OCI-LY3 (cell line): ENCODE measurements at regions not wholly inside any gene's neighbourhood (a gene's known extent, or its start where the extent isn't known, plus 50 kb on each side); places are given as distances from the start of the nearest gene placed in this dataset.

Experiments
- EZH2phosphoT487 ChIP-seq: fragments of 200-600 bp; shearing (Covaris generic); IDR thresholded peaks from 2 replicates; pipeline ENCODE4 v1.6.1; 2018; ENCODE audit warnings: antibody characterized with exemption, mixed run types, low read depth
- TF ChIP-seq, protein P1 (sequence below): fragments of 200-600, 300-600 bp; sonication (generic); IDR thresholded peaks from 2 replicates; pipeline ENCODE4 v1.5.1; 2014; ENCODE audit warnings: antibody characterized with exemption, low read length, low read depth

DNA sequence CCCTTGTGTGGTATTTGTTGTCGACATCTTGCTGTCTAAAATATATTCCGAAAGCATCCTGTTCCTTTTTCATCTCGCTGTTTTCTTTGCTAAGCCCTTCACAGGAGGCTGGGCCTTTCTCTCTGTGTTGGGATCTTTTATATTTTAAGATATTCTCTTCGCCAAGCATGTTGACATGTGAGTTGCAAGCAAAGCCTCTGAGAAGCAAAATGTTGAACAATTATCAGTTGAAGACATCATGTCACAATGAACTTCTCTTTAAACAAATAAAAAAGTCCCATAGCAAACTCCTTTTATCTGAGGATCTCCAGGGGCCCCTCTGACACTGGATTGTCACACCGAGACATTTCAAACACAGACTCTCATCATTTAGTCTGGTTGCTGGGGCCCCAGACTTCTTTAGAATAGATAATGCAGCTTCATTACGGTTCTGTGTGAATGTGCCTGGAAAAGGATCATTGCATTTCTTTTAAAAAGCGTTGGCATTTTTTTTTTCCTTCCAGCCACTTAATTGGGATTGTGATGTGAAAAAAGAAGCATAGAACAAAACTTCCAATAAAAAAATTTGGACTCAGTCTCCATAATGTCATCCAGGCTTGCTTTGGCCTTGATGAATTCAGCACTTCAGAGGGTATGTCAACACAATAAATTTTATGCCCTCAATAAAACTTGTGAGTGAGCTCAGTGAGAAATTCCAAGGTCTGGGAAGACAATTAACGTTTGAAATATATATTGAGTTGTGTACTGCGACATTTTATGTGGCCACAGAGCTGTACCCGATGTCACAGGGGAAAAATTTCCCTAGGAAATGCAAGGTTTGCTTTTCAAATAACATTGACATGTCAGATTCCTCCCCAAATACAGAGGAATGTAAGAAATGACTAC is 496.8 kb downstream of the XYLT1 start:
- TF ChIP-seq, protein P1, sequence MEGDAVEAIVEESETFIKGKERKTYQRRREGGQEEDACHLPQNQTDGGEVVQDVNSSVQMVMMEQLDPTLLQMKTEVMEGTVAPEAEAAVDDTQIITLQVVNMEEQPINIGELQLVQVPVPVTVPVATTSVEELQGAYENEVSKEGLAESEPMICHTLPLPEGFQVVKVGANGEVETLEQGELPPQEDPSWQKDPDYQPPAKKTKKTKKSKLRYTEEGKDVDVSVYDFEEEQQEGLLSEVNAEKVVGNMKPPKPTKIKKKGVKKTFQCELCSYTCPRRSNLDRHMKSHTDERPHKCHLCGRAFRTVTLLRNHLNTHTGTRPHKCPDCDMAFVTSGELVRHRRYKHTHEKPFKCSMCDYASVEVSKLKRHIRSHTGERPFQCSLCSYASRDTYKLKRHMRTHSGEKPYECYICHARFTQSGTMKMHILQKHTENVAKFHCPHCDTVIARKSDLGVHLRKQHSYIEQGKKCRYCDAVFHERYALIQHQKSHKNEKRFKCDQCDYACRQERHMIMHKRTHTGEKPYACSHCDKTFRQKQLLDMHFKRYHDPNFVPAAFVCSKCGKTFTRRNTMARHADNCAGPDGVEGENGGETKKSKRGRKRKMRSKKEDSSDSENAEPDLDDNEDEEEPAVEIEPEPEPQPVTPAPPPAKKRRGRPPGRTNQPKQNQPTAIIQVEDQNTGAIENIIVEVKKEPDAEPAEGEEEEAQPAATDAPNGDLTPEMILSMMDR = no peak
- no peak for TF ChIP-seq EZH2phosphoT487
